GM23338 (cell line): ENCODE measurements at regions not wholly inside any gene's neighbourhood (a gene's known extent, or its start where the extent isn't known, plus 50 kb on each side); places are given as distances from the start of the nearest gene placed in this dataset.

Source experiments
- ATAC-seq: fragments of 200-7000 bp; cut with Tn5 transposase; 3 replicates; pipeline ENCODE4 v1.9.1; 2020
- DNase-seq: peaks from one replicate; pipeline ENCODE4 v3.0.0-alpha.2; 2015; ENCODE audit warnings: low spot score
- H2AFZ ChIP-seq: fragments of 200-600 bp; sonication (generic); 2 replicates; pipeline ENCODE4 v1.8.0; 2016; ENCODE audit warnings: antibody characterized with exemption, mild to moderate bottlenecking, moderate library complexity
- H3F3A ChIP-seq: fragments of 200-600 bp; sonication (generic); replicated peaks from 2 replicates; pipeline ENCODE4 v1.8.0; 2017; ENCODE audit warnings: antibody characterized with exemption, mixed run types, low read depth
- H3K27ac ChIP-seq: fragments of 200-600 bp; sonication (generic); 2 replicates; pipeline ENCODE4 v1.6.1; 2016; ENCODE audit warnings: low read depth
- H3K27me3 ChIP-seq: fragments of 200-600 bp; sonication (generic); 2 replicates; pipeline ENCODE4 v1.8.0; 2016; ENCODE audit warnings: mild to moderate bottlenecking, mixed run types, moderate library complexity; ENCODE audit not compliant: insufficient read depth
- H3K36me3 ChIP-seq: fragments of 200-600 bp; sonication (generic); 2 replicates; pipeline ENCODE4 v1.8.0; 2016; ENCODE audit warnings: mild to moderate bottlenecking; ENCODE audit not compliant: insufficient read depth
- H3K4me1 ChIP-seq: fragments of 200-600 bp; sonication (generic); 2 replicates; pipeline ENCODE4 v1.8.0; 2016; ENCODE audit warnings: mild to moderate bottlenecking, moderate library complexity; ENCODE audit not compliant: insufficient read depth
- H3K4me2 ChIP-seq: fragments of 200-600 bp; sonication (generic); 2 replicates; pipeline ENCODE4 v1.7.1; 2017; ENCODE audit warnings: mixed run types
- H3K4me3 ChIP-seq: fragments of 200-600 bp; sonication (generic); 2 replicates; pipeline ENCODE4 v1.6.1; 2016; ENCODE audit warnings: mixed run types
- H3K79me2 ChIP-seq: fragments of 200-600 bp; sonication (generic); replicated peaks from 2 replicates; pipeline ENCODE4 v1.8.0; 2017; ENCODE audit warnings: mild to moderate bottlenecking; ENCODE audit not compliant: insufficient read depth
- H3K9me2 ChIP-seq: fragments of 200-600 bp; sonication (generic); 2 replicates; pipeline ENCODE4 v1.8.0; 2017; ENCODE audit not compliant: insufficient read depth
- H4K20me1 ChIP-seq: fragments of 200-600 bp; sonication (generic); replicated peaks from 2 replicates; pipeline ENCODE4 v1.8.0; 2017; ENCODE audit warnings: mild to moderate bottlenecking; ENCODE audit not compliant: insufficient read depth
- H3K27ac Mint-ChIP-seq: 2 replicates; pipeline ENCODE4 v1.8.0; 2020; ENCODE audit warnings: inconsistent platforms, mild to moderate bottlenecking, moderate library complexity, mixed read lengths
- H3K27me3 Mint-ChIP-seq: 3 replicates; pipeline ENCODE4 v1.8.0; 2022; ENCODE audit warnings: low read depth, mild to moderate bottlenecking, moderate library complexity, mixed read lengths, inconsistent platforms; ENCODE audit not compliant: insufficient read depth, poor library complexity
- H3K36me3 Mint-ChIP-seq: 3 replicates; pipeline ENCODE4 v1.8.0; 2021; ENCODE audit warnings: low read depth, mild to moderate bottlenecking, inconsistent platforms, moderate library complexity, mixed read lengths
- H3K4me1 Mint-ChIP-seq: 3 replicates; pipeline ENCODE4 v1.8.0; 2020; ENCODE audit warnings: mild to moderate bottlenecking, inconsistent platforms, mixed read lengths
- H3K4me3 Mint-ChIP-seq: 3 replicates; pipeline ENCODE4 v1.8.0; 2021; ENCODE audit warnings: moderate library complexity, mild to moderate bottlenecking, inconsistent platforms, mixed read lengths
- H3K9me3 Mint-ChIP-seq: 3 replicates; pipeline ENCODE4 v1.8.0; 2020; ENCODE audit warnings: moderate library complexity, mild to moderate bottlenecking, inconsistent platforms, mixed read lengths
- CREB1 ChIP-seq: fragments of 250-450 bp; sonication (Bioruptor Pico); IDR thresholded peaks from 2 replicates; pipeline ENCODE4 v1.5.0; 2020; ENCODE audit warnings: low read depth, mild to moderate bottlenecking, moderate library complexity
- ETS1 ChIP-seq: IDR thresholded peaks from 2 replicates; pipeline ENCODE4 v1.6.1; 2016; ENCODE audit warnings: antibody characterized with exemption
- EZH2 ChIP-seq: fragments of 200-600 bp; sonication (generic); IDR thresholded peaks from one replicate; pipeline ENCODE4 v1.8.0; 2017; ENCODE audit warnings: antibody characterized with exemption, mild to moderate bottlenecking, low read depth; ENCODE audit not compliant: unreplicated experiment
- EZH2phosphoT487 ChIP-seq: fragments of 200-600 bp; sonication (generic); IDR thresholded peaks from one replicate; pipeline ENCODE4 v1.8.1; 2018; ENCODE audit warnings: antibody characterized with exemption; ENCODE audit not compliant: unreplicated experiment
- JUNB ChIP-seq: IDR thresholded peaks from one replicate; pipeline ENCODE4 v1.6.1; 2016; ENCODE audit warnings: antibody characterized with exemption; ENCODE audit not compliant: unreplicated experiment
- NANOG ChIP-seq: IDR thresholded peaks from 2 replicates; pipeline ENCODE4 v1.6.1; 2016; ENCODE audit warnings: antibody characterized with exemption, borderline replicate concordance
- REST ChIP-seq: IDR thresholded peaks from one replicate; pipeline ENCODE4 v1.6.1; 2018; ENCODE audit warnings: antibody characterized with exemption; ENCODE audit not compliant: unreplicated experiment
- STAT1 ChIP-seq: IDR thresholded peaks from one replicate; pipeline ENCODE4 v1.6.1; 2016; ENCODE audit warnings: antibody characterized with exemption; ENCODE audit not compliant: unreplicated experiment
- ZNF462 ChIP-seq: fragments of 250-450 bp; sonication (Bioruptor Pico); IDR thresholded peaks from 2 replicates; pipeline ENCODE4 v1.5.0; 2020; ENCODE audit warnings: mild to moderate bottlenecking, moderate library complexity

- no peak for TF ChIP-seq REST
- no peak for TF ChIP-seq EZH2phosphoT487
- TF ChIP-seq JUNB, result no peak
- TF ChIP-seq NANOG, result no peak
- TF ChIP-seq STAT1, result no peak
Observed at GRCh38 chr2:195026261-195026660, 630.8 kb upstream of the SLC39A10 start (continued).

- Histone ChIP-seq H3K4me2 (no peak overlapping the region), H3K36me3 (no peaks in the 10 kb centered on the region), H4K20me1 (no peaks in the 10 kb centered on the region), H2AFZ (no peak overlapping the region), H3K4me1 (0 out of 2 replicates have a peak, but pooled peaks cover under 1% of the 10 kb centered on the region), H3K27ac (no peak overlapping the region), H3K27me3 (no peaks in the 10 kb centered on the region), H3K79me2 (no peaks in the 10 kb centered on the region), H3F3A (no peaks in the 10 kb centered on the region), H3K4me3 (no peak overlapping the region), H3K9me2 (no peaks in the 10 kb centered on the region)
- H3K27me3 Mint-ChIP-seq, result peaks cover 2% of the 10 kb centered on the region
- H3K9me3 Mint-ChIP-seq, result no peaks in the 10 kb centered on the region
- DNase-seq (no peak), ATAC-seq (no peak)
- H3K36me3 Mint-ChIP-seq, result no peaks in the 10 kb centered on the region
- no peak overlapping the region for H3K4me3 Mint-ChIP-seq
- peaks cover 2% of the 10 kb centered on the region; the same call in 1 of the 3 replicates for H3K4me1 Mint-ChIP-seq
- H3K27ac Mint-ChIP-seq, result no peak overlapping the region
- TF ChIP-seq ZNF462 (CRISPR knock-in tag) (no peak), EZH2phosphoT487 (no peak), EZH2 (no peak), CREB1 (CRISPR knock-in tag) (no peak), ETS1 (no peak)
Observed at GRCh38 chr2:195022508-195022830, 634.6 kb upstream of the SLC39A10 start.
